ENCODE measurements at regions not wholly inside any gene's neighbourhood (a gene's known extent, or its start where the extent isn't known, plus 50 kb on each side); places are given as distances from the start of the nearest gene placed in this dataset.

GRCh38 chr14:82720946-82721345, 1187.3 kb upstream of the SEL1L start:
- Histone ChIP-seq H3K36me3 (no peaks in the 10 kb centered on the region), H3K27me3 (no peaks in the 10 kb centered on the region), H3K4me1 (no peaks in the 10 kb centered on the region), H3K27ac (no peak overlapping the region), H3K9me3 (no peaks in the 10 kb centered on the region), H3K4me3 (no peak overlapping the region)
- WGBS (ENCODE audit: insufficient coverage, low coverage, low lambda C conversion rate, missing lambda C conversion rate), result 45% methylated on average over 5 of the region's 5 CpGs
- no peak for TF ChIP-seq POLR2A (IDR thresholded peaks at IDR 0.05)
- TF ChIP-seq CTCF (IDR thresholded peaks at IDR 0.05), result no peak
- DNase-seq, result no peak
- intact Hi-C loops (cut with DNase I), result no loop called here
- no peak for ATAC-seq

- WGBS (ENCODE audit: insufficient coverage, low coverage, low lambda C conversion rate, missing lambda C conversion rate), result 9% methylated on average over 2 of the region's 2 CpGs
- no peak overlapping the region for H3K27ac ChIP-seq
- no peaks in the 10 kb centered on the region for H3K27me3 ChIP-seq
- H3K4me1 ChIP-seq, result no peaks in the 10 kb centered on the region
- no peak for TF ChIP-seq CTCF (IDR thresholded peaks at IDR 0.05)
- no peak for TF ChIP-seq POLR2A (IDR thresholded peaks at IDR 0.05)
- no peaks in the 10 kb centered on the region for H3K9me3 ChIP-seq
- H3K36me3 ChIP-seq, result no peaks in the 10 kb centered on the region
- DNase-seq (no peak), ATAC-seq (peak; percentile 28 to 67 (median 46))
- no peak overlapping the region for H3K4me3 ChIP-seq
- intact Hi-C loops (cut with DNase I), result no loop called here
Observed at GRCh38 chr14:82724316-82724715, 1190.7 kb upstream of the SEL1L start.

DNA sequence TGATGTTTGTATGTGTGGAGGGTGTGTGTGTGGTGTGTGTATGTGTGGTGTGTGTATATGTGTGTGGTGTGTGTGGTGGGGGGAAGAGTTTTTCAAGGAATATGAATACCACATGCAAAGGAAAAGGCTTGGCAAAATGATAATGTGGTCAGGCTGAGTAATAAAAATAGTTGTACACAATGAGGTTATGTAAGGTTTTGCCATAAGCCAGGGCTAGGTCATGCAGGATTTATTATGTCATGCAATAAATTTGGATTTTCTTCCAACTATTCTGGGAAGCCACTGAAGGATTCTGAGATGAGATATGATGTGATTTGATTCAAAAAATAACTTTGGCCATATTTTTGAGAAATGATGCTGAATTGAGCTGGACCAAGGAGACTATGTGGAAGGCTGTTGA, 1191.6 kb upstream of the SEL1L start:
- Histone ChIP-seq H3K4me3 (no peak overlapping the region), H3K27me3 (no peaks in the 10 kb centered on the region), H3K27ac (no peak overlapping the region), H3K9me3 (no peaks in the 10 kb centered on the region), H3K4me1 (no peaks in the 10 kb centered on the region), H3K36me3 (no peaks in the 10 kb centered on the region)
- intact Hi-C loops (cut with DNase I), result no loop called here
- DNase-seq, result no peak
- ATAC-seq, result peak in 1 of 4 donors; percentile 12
- no peak for TF ChIP-seq POLR2A (IDR thresholded peaks at IDR 0.05)
- TF ChIP-seq CTCF (IDR thresholded peaks at IDR 0.05), result no peak

- intact Hi-C loops (cut with DNase I), result no loop called here
- WGBS (ENCODE audit: insufficient coverage, low coverage, low lambda C conversion rate, missing lambda C conversion rate), result 44% methylated on average over 4 of the region's 4 CpGs
- ATAC-seq, result no peak
- TF ChIP-seq CTCF (IDR thresholded peaks at IDR 0.05) (no peak), POLR2A (IDR thresholded peaks at IDR 0.05) (no peak)
- Histone ChIP-seq H3K36me3 (no peaks in the 10 kb centered on the region), H3K4me1 (no peaks in the 10 kb centered on the region), H3K27ac (no peak overlapping the region), H3K9me3 (no peaks in the 10 kb centered on the region), H3K27me3 (no peaks in the 10 kb centered on the region), H3K4me3 (no peak overlapping the region)
- no peak for DNase-seq
Observed at GRCh38 chr14:82731526-82731925, 1197.9 kb upstream of the SEL1L start.

DNA sequence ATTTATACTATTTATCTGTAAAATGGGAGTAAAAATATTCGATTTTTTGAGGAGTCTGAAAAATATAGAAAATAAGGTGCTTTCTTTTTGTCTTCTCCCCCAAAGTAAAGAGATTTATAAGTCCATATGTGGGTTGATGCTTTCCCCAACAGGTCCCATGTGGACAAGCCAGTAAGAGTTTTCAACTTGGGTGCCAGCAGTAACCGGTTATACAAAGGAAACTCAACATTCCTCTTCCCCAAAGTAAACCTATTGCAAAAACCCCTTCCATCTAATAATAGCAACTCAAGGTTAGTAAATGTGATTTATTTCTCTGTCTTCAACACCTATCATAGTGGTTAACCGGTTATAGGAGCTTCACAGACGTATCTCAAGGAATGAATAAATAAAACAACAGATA, 1206.9 kb upstream of the SEL1L start:
- no peak overlapping the region for H3K27ac ChIP-seq
- no peaks in the 10 kb centered on the region for H3K27me3 ChIP-seq
- no peaks in the 10 kb centered on the region for H3K36me3 ChIP-seq
- 45% methylated on average over 4 of the region's 4 CpGs for WGBS (ENCODE audit: insufficient coverage, low coverage, low lambda C conversion rate, missing lambda C conversion rate)
- H3K4me3 ChIP-seq, result no peak overlapping the region
- ATAC-seq, result no peak
- intact Hi-C loops (cut with DNase I), result no loop called here
- TF ChIP-seq POLR2A (IDR thresholded peaks at IDR 0.05) (no peak), CTCF (IDR thresholded peaks at IDR 0.05) (no peak)
- no peaks in the 10 kb centered on the region for H3K4me1 ChIP-seq
- DNase-seq, result no peak
- H3K9me3 ChIP-seq, result no peaks in the 10 kb centered on the region
